8988T (cell line): ENCODE measurements at regions not wholly inside any gene's neighbourhood (a gene's known extent, or its start where the extent isn't known, plus 50 kb on each side); places are given as distances from the start of the nearest gene placed in this dataset.
"Not testable (repeated sequence)": the region's sequence is repeated elsewhere in the genome, so short reads cannot be mapped to it uniquely, and the experiment has no call there.

ENCODE experiments used
- DNase-seq: peaks from one replicate; pipeline ENCODE4 v3.0.0; 2011

- no peak for DNase-seq
Observed at GRCh38 chr13:71213252-71213821, 653.7 kb downstream of the DACH1 start.

- no peak for DNase-seq
Observed at GRCh38 chr13:71210861-71211260, 656.1 kb downstream of the DACH1 start.

DNA sequence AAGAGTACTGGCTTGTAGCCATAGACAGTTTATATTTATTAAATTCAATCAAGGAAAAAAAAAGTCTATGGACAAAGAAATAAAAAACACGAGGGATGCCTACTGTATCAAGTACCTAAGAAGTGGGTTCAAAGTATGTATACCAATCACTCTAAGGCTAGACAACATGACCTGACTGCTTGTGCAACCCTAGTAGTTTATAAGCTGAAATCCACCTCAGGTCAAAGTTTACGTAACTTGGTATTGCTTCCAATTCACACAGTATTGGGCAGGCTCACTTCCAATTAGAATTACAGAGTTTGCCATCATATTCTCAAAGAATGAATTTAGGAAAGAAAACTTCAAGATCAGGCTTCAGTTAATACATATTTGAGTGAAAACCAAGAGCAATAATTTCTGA, 657.8 kb downstream of the DACH1 start:
- no peak for DNase-seq

DNA sequence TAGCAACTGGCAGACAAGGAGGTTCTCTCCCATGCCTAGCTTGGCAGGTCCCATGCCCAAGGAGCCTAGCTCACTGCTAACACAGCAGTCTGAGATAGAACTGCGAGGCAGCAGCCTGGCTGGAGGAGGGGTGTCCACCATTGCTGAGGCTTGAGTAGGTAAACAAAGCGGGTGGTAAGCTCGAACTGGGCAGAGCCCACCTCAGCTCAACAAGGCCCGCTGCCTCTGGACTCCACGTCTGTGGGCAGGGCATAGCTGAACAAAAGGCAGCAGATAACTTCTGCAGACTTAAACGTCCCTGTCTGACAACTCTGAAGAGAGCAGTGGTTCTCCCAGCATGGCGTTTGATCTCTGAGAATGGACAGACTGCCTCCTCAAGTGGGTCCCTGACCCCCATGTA, 682.4 kb downstream of the DACH1 start:
- not testable (repeated sequence) for DNase-seq

GRCh38 chr13:71183352-71183751, 683.7 kb downstream of the DACH1 start:
- DNase-seq, result not testable (repeated sequence)

DNA sequence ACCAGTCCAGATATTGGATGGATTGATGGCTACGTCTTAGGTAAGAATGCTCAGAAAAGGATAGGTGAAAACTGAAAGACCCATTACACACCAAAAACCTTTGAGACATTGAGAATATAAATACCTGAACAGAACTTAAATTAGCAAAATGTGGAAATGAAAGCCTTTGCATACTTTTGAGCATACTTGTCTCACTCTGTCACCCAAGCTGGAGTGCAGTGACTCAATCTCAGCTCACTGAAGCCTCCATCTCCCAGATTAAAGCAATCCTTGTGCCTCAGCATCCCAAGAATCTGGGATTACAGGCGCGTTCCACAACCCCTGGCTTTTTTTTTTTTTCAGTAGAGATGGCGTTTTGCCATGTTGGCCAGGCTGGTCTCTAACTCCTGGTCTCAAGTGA, 695.3 kb downstream of the DACH1 start:
- DNase-seq, result no peak

DNA sequence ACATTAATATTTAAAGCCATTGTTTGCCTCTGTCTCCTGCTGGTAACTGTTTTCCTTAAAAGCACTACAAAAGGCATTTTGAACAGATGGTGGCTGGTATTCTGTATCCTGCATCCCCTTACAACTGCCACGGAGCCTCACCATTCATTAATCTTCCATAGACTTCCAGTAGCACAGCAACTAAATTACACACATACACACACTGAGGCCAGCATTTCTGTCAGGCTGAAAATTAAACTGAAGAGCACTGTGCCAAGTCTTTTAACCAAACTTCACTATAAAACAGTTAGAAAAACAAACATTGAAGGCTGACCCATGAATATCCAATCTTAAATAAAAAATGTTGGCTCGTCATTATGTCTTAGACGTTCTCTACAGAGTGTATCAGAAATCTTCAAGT, 697.8 kb downstream of the DACH1 start:
- DNase-seq, result no peak

GRCh38 chr13:71156550-71156949, 710.5 kb downstream of the DACH1 start:
- no peak for DNase-seq

DNA sequence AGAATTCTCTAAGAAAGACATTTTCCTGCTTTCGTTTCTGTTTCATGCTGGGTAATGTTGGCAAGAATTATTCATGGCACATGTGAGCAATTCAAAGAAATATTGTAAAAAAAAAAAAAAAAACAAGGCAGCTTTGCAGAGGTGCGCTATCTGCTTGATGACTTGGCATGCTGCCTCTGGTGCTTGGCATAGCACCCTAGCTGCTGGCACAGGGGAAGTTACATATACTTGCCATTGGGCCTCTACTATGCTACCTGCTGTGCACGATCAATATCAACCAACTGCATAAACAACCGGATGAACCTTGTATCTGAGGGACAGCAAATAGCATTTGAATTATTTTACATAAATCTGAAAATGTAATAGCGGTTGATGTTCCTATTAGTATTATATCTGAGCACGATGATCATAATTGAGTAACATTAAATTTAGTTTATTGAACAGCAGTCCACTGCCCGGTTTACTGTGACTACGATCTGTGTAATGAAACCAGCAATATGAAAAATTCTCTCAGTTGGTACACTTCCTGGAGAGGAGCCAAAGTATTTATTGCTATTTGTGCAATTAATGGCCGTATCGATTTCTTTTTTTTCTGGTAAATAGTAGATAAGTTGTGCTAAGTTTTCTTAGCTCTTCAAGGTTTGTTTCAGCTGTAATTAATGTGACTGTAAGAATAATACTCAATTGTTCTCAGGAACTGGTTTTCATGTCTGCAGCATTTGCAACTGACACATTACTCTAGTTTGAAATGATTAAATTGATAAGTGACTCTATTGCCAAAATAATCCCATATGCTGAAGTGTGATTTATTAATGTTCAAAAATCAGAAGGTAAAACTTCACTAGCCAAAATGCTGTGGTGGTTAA, 717.3 kb downstream of the DACH1 start:
- no peak for DNase-seq

GRCh38 chr13:71149046-71149445, 718.0 kb downstream of the DACH1 start:
- DNase-seq, result no peak

DNA sequence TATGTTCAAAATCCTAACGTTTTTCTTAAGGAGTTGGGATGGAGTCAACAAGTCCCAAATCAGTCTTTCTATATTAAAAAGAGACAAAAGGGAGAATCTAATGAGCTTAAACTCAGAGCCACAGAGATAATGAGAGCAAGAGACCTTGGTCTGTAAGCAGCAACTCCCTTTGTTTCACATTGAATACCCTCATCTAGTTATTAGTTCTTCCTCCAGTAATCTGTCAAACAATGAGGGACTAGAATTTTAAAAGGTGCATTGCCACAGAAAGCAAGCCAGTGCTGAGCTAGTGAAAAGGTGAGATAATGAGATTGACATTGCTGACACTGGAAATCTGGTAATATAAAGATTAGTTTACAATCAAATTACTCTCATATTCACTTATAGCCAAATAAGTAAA, 718.6 kb downstream of the DACH1 start:
- no peak for DNase-seq

DNA sequence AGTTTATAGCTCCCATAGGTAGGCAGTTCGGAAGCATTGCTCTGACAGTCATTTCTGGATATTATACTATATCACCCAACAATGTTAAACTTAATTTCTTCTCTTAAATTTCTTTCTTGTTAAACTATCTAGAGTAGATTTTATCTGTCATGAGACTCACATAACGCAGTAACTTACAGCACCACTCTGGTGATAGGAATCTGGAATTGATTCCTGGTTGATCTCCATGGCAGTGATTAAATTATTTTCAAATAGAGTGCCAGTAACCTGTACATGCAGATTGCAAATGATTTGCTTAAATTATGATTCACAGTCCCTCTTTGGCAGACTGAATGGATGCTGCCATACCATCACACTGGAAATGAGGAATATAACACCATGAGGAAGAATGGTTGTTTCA, 722.1 kb downstream of the DACH1 start:
- no peak for DNase-seq

GRCh38 chr13:71137101-71137500, 729.9 kb downstream of the DACH1 start:
- DNase-seq, result no peak

- no peak for DNase-seq
Observed at GRCh38 chr13:71124230-71124629, 742.8 kb downstream of the DACH1 start.

GRCh38 chr13:71118779-71119364, 748.1 kb downstream of the DACH1 start:
- no peak for DNase-seq

GRCh38 chr13:71117920-71118319, 749.1 kb downstream of the DACH1 start:
- no peak for DNase-seq

- no peak for DNase-seq
Observed at GRCh38 chr13:71115301-71115700, 751.7 kb downstream of the DACH1 start.

- no peak for DNase-seq
Observed at GRCh38 chr13:71096421-71096820, 770.6 kb downstream of the DACH1 start.

DNA sequence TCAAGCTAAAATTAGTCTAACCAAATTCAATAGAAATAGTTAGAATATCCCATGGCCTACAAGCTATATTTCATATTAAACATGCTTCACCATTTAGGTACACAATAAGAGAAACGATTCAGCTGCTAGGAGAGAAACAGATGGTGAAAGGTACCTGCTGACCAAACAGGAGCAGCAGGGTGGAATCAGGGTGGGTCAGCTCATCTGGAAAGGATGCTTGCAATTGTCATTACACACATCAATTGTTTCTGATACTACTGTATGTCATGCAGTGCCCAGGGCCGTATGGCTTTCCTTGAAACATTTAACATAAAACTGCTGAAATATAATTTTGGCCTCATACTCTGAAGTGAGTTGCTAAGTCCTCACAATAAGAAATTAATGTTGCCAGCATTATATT, 776.0 kb downstream of the DACH1 start:
- no peak for DNase-seq

DNA sequence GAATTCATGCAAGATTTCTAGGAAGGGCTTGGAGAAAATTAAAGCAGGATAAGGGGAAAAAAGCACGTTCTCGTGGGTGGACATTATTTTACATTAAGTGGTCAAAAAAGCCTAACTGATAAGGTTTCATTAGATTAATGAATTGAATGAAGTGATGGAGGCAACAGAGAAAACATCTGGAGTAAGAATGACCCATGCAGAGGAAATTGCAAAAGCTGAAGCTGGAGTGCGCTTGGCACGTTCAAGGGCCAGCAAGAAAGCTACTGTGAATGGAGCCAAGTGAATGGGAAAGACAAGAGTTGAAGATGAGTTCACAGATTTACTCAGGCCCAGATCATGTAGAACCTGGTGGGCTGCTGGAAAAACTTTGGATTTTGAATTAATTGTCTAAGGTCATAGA, 777.9 kb downstream of the DACH1 start:
- no peak for DNase-seq

GRCh38 chr13:71087432-71087831, 779.6 kb downstream of the DACH1 start:
- no peak for DNase-seq

- no peak for DNase-seq
Observed at GRCh38 chr13:71087006-71087405, 780.0 kb downstream of the DACH1 start.

DNA sequence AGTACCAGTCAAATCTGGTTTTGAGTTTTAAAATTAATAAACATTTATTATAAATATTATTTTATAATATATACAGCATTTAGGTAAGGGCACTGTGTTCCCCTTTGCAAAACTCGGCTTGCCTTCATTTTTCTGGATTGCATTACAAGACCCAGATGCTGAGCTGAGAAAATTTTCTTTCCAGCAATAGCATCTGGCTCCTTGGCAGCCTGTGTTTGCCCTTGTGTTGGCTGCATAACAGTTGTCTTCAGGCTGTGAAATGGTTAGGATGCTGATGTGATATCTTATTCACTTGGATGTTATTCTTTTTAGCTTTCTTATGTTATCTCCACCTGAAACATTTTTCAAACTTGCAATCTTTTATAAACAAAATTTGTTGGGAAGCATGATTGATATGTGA, 784.4 kb downstream of the DACH1 start:
- DNase-seq, result no peak

DNA sequence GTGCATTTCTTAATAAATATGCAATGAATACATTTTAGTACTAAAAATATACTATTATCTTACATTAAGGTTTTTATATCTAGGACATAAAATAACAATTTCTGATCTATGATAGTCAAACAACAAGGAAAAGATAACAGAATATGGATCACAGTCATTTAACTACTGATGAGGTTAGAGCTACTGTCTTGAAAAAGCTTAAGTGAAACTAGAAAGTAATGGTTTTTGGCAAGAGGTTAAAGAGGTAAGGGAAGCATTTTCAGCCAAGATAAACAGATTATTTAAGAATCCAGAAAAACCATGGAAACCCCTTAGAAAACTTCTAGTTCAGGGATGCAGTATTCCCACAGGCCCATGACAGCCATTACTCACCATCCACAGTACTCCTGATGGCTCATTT, 787.4 kb downstream of the DACH1 start:
- no peak for DNase-seq
